ENCODE measurements at regions not wholly inside any gene's neighbourhood (a gene's known extent, or its start where the extent isn't known, plus 50 kb on each side); places are given as distances from the start of the nearest gene placed in this dataset.

DNA sequence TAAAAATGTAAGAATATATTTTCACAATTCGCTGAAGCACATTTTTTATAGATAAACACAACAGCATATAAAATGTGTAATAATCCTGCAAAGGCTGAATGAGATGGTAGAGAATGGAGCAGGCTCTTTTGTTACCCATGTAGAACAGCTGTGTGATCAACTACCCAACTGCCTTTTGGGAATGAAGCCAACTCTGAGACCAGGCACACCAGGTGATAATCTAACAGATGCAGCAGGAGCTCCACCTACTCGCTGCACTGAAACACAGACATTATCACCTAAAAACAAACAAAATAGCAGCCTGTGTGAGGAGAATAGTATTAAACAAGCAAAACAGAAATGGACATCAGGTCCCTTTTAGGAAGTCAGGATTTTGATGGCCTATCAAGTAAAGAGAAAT is 183.3 kb downstream of the CCDC59 start:
- no peak for DNase-seq (ENCODE audit: extremely low read depth in 1 of 2, low read depth in 1 of 2)

DNA sequence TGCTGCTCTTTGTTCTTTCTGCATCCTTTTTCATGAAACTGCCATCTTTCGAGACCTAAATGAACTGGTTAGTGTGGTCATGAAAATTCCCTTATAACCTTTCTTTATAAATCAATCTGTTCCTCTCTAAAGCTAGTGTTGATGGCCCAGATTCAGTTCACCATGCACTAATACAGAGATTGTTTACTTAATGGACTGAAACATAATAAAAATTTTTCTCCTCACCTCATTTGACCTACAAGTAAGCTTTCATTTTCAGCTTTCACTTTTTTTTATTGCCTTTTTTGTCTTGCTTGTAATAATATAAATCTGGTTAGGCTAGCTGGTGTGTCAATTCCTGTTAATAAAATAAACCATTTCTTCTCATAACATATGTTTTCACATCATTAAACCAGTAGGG is 183.8 kb downstream of the CCDC59 start:
- DNase-seq (ENCODE audit: extremely low read depth in 1 of 2, low read depth in 1 of 2), result no peak

DNA sequence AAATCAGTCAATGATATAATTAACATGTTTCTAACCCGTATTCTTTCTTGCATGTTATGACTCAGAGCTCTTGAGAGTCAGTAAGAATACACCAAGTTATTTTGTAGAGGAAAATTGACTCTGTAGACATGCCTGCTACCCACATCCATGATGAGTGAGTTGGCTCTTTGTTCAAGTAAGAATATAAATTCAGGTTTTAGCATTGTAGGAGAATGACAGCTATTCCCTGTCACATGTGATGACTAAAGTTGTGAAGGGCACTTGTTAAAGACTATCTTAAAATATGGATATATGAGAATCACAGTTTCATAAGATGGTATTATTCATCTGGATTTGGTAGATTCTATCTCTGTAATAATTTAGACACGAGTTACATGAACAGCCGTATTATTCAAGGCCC is 209.1 kb downstream of the CCDC59 start:
- DNase-seq (ENCODE audit: extremely low read depth in 1 of 2, low read depth in 1 of 2), result no peak

DNA sequence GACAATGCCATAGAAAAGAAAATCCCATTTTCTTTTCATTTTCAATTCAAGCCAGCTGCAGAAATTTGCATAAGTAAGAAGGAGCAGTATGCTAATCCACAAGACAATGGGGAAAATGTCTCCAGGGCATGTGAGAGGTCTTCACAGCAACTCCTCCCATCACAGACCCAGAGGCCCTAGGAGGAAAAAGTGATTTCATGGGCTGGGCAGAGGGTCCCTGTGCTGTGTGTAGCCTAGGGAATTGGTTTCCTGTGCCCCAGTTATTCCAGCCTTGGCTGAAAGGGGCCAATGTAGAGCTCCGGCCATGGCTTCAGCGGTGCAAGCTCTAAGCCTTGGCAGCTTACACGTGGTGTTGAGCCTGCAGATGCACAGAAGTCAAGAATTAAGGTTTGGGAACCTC is 211.4 kb downstream of the CCDC59 start:
- no peak for DNase-seq (ENCODE audit: extremely low read depth in 1 of 2, low read depth in 1 of 2)

DNA sequence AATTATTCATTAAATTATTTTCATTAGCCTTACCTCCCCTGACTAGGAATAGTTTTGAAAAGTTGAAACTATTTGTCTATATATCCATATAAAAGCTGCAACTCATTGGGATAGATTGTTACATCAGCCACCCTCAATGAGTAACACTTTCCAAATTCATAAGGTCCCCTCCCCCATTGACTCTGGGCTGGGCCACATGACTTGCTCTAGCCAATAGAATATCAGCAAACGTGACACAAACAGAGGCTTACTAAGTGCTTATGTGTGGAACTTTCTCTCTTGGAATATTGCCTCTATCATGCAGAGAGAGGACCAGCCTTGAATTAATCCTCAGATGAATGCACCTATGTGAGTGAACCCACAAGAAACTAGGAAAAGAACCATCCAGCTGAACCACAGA is 213.7 kb downstream of the CCDC59 start:
- no peak for DNase-seq (ENCODE audit: extremely low read depth in 1 of 2, low read depth in 1 of 2)

DNA sequence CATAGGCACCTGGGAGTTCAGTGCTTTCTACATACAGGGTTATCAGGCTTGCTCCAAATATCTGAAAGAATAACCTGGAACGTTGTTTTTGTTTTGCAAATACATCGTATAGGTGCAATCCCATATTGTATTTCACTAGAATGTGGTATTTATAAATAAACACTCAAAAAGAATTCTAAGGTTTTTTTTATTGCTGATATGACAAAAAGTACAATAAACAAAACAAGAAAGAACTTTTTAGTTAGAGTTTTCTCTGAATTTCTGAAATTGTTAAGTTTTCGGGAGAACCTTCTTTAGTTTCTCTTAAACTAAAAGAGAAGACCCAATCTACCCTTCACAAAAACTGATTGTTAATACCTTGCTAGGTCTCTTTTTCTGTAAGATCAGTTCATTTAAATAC is 225.8 kb downstream of the CCDC59 start:
- DNase-seq (ENCODE audit: extremely low read depth in 1 of 2, low read depth in 1 of 2), result no peak

DNA sequence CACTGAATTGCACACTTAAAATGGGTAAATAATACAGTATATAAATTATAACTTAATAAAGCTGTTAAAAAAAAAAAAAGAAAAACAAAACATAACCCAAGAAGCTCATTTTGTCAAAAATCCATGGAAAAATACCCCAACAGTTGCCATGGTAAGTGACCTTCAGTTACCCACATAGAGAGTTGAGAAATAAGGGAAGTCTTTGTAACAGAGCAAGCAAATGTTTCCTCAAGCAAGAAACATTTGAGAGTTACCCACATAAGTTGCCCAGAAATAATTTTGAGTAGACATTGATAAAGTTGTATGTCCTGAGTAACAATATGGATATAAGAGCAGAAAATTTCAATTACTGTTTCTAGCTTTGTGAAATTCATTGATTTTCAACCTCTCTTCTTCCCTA is 227.4 kb downstream of the CCDC59 start:
- DNase-seq (ENCODE audit: extremely low read depth in 1 of 2, low read depth in 1 of 2), result no peak

DNA sequence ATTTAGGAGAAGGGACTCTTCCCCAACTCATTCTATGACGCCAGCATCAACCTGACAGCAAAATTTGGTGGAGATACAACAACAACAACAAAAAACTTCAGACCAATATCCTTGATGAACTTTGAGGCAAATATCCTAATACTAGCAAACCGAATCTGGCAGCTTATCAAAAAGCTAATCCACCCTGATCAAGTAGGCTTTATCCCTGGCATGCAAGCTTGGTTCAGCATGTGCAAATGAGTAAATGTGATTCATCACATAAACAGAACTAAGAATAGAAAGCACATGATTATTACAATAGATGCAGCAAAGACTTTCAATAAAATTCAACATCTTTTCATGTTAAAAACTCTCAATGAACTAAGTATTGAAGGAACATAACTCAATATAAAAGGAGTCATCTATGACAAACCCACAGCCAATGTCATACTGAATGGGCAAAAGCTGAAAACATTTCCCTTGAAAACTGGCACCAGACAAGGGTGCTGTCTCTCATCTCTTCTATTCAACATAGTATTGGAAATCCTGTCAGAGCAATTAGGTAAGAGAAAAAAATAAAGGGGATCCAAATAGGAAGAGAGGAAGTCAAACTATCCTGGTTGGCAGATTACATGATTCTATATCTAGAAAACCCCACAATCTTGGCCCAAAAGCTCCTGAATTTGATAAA is 233.3 kb downstream of the CCDC59 start:
- no peak for DNase-seq (ENCODE audit: extremely low read depth in 1 of 2, low read depth in 1 of 2)

DNA sequence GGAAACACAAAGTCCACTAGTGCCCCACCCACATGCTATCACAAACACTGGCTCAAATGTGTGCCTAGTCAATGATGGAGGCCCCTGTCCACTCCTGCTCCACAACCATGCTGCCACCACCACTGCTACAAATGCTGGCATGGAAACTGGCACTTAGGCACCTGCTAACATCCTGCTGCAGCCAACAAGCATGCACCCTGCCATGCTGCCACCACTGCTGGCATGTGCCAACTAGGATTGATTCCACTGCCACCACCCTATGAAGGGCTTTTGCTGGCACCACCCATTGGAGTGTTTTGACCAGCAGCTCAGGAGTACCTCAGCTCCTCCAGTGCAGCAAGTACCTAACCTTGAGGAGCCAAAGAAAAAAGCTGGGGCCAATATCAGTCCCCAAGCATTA is 236.6 kb downstream of the CCDC59 start:
- no peak for DNase-seq (ENCODE audit: extremely low read depth in 1 of 2, low read depth in 1 of 2)

DNA sequence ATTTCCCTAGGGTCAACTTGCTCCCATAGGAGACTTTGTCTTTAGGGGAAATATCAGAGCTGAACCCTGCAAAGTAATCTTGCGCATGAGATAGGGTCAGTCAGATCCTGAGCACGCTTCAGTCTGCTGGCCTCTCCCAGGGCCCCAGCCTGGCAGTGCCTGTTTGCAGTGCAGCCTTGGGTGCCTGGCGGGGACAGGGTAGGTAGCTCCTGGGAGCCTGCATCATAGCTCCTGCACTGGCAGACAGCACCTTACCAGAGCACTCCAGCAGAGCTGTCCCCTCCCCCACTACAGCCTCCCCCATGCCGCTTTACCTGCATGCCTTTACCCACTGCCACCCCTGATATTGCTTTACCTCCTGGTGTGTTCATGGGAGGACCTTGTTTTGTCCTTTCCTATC is 237.3 kb downstream of the CCDC59 start:
- DNase-seq (ENCODE audit: extremely low read depth in 1 of 2, low read depth in 1 of 2), result no peak

DNA sequence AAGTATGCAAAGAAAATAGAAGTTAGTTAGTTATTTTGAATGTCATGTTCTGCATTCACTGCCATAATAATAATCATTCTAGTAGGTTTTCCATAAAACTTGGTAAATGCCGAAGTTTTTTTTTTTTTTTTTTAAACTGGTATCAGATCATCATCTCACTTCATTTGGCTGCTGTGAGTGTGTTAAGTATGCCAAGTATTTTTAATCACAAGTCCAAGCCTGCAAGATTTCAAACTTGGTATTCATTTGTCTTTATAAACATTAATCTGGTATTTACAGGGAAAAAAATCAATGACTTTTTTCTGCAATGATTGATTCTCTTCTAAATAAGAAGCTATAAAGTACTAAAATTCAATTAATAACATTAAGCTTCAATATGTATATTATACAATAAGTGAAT is 248.9 kb downstream of the CCDC59 start:
- no peak for DNase-seq (ENCODE audit: extremely low read depth in 1 of 2, low read depth in 1 of 2)

DNA sequence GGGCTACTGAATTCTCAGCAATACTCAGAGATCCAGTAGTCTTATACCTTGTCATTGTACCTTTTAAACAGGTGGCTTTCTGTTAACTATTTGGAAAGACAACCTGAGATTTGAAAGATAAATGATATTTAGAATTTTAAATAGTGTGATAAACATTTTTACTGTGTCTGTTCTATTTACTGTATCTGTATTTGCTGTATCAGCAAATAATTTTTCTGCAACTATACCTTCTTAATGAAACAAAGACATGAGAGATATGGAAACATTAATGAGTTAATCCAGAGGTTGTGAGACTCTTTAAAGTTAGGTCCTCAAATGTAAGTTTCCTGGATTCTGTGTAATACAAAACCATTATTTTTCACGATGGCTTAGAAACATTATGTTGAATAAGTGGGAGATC is 249.6 kb downstream of the CCDC59 start:
- no peak for DNase-seq (ENCODE audit: extremely low read depth in 1 of 2, low read depth in 1 of 2)

DNA sequence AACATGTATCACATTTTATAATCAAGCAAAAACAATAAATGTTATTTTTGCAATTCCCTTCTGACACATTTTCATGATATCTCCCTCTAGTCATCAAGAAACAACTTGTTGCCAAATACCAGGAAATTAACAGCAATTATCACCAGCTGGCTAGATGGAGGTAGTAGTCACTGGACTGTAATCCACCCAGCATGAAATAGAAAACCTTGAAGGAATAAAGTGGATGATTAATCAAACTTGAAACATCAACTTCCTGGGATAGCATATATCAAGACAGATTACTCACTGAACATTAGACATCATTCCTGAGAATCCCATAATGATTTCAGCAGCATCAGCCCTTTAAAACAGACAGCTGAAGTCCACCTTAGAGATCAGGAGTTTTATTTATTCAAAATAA is 259.0 kb downstream of the CCDC59 start:
- DNase-seq (ENCODE audit: extremely low read depth in 1 of 2, low read depth in 1 of 2), result no peak

DNA sequence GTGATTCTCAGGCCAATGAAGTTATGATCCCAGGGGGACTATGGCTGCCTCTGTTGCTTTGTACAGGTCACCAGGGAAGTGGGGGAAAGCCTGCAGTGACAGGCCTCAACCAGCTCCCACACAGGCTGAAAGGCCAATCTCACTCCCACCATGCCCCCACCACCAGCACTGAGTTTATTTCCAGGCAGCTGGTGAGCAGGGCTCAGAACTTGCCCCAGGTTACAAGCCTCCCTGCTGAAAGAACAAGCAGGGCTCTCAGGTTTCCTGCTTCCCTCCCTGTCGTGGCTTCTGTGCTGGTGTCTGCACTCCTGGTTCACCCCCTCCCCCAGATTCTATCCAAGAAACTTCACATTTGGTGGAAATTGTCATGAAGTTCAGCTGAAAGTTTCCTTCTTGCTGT is 260.3 kb downstream of the CCDC59 start:
- DNase-seq (ENCODE audit: extremely low read depth in 1 of 2, low read depth in 1 of 2), result no peak

DNA sequence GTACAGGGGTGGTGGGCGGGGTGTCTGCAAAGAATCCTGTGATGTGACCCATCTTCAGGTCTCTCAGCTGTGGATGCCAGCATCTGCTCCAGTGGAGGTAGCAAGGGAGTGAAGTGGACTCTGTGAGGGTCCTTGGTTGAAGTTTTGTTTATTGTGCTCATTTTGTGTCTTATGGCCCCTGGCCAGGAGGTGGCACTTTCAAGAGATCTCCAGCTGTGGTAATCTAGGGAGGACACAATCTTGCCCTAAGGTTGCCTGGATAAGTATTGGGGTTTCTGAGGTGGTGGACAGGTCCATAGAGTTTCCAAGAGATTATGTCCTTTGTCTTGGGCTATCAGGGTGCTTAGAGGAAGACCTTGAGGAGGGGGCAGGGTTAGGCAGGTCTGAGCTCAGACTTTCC is 260.7 kb downstream of the CCDC59 start:
- no peak for DNase-seq (ENCODE audit: extremely low read depth in 1 of 2, low read depth in 1 of 2)

DNA sequence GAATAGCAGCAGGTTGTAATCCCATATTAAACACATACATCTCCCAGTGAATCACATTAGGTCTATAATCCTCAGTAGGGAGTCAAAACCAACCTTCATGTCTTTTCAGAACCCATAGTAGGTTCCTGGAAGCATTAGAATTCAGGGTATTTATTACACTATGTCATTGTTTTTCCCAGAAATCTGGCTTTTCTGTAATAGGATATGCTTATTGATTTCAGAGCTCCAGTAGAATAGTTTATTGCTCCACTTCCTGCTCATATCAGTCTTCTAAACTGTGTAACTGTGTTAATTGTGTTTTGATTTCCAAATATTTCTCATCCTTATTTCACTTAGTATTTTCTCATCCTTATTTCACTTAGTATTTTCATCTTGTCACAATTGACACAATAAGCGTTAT is 268.0 kb downstream of the CCDC59 start:
- DNase-seq (ENCODE audit: extremely low read depth in 1 of 2, low read depth in 1 of 2), result no peak

DNA sequence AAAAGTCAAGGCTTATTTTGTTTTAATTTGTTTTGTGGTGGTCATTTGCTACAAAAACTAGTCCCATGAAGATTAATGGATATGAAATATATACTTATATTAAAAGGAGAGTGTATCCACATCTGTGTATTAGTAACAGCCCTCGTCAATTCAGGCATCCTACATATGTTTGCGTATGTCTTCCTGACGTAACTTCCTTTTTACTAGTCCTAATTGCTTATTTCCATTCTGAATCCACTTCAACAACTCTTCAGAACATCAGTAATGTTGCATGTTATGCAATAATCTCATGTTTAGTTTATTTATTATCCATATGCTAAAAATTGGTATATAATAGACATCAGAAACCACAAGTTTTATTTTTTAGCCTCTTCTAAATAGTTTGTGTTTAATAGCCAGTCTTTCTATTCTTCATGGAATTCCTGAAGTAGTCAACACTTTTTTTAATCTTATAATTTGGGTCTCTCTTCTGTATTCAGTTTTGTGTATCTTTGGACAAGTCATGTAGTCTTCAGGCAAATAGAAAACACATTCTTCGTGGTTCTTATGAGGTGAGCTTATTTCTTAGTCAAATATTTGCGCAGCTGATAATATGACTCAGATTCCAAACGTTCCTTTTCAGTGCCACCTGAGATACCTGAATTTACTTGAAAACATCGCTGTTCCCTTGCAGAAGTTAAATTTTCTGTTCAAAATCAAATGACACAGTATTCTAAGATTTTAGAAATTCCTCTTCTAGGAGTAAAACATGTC is 268.6 kb downstream of the CCDC59 start:
- no peak for DNase-seq (ENCODE audit: extremely low read depth in 1 of 2, low read depth in 1 of 2)

DNA sequence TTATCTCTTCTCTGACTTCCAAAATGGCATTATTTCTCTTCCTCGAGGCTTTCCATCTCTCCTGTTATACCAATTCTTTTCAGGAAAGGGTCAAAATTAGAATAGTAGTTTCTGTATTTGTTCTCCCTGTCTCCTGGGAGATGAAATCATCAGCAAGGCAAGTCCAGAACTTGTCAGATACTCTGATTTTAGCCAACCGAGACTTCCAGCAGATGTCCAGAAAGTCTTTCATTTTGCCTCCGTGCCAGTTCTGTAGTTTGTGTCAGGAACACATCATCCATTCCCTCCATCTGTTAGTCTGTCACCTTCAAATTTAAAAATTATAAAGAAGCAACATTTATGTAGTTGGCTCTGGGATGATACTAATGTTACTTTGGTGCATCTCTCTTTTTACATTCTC is 275.7 kb downstream of the CCDC59 start:
- no peak for DNase-seq (ENCODE audit: extremely low read depth in 1 of 2, low read depth in 1 of 2)

DNA sequence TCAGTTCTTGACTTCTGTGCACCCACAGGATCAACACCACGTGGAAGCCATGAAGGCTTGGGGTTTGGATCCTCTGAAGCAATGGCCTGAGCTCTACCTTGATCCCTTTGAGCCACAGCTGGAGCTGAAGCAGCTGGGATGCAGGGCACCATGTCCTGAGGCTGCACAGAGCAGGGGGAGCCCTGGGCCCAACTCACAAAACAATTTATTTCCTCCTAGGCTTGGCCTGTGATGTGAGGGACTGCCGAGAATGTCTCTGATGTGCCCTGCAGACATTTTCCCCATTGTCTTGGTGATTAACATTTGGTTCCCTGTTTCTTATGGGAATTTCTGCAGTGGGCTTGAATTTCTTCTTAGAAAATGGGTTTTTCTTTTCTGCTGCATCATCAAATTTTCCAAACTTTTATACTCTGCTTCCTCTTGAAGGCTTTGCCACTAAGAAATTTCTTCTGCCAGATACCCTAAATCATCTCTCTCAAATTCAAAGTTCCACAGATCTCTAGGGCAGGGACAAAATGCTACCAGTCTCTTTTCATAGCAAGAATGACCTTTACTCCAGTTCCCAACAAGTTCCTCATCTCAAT is 288.2 kb downstream of the CCDC59 start:
- no peak for DNase-seq (ENCODE audit: extremely low read depth in 1 of 2, low read depth in 1 of 2)

DNA sequence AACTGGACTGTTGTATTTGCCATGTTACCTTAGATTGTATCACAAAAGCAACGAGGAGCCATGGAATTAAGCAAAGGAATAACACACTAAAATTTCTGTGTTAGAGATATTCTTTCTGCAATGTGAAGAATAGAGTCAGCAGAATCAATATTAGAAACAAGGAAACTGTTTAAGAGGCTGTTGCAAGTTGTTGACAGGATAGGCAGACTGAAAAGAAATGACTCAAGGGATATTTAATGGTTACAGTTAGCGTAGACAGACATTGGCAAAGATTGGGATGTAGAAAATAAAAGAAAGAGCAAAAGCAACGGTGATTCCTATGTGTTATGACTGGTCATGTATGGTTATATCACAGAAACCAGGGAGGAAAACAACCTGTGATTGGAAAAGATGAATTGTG is 299.0 kb upstream of the PPFIA2 start:
- no peak for DNase-seq (ENCODE audit: extremely low read depth in 1 of 2, low read depth in 1 of 2)

DNA sequence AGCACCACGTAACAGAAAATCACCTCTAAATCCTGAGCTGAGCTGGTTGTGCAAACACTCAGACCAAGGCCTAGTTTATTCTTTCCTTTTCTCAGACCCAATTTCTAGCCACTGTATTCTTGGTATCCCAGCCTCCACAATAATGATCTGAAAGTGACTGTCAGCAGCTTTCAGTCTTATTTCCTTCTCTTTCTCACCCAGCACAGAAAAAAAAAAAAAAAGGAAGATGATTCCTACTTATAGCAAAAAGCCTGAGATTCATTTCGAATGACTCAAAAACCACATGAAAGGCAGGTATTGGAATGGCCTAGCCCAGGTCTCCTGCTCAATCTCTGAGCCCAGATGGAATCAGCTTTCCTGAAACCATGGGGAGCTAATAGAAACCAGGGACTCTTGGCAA is 298.6 kb upstream of the PPFIA2 start:
- DNase-seq (ENCODE audit: extremely low read depth in 1 of 2, low read depth in 1 of 2), result no peak

DNA sequence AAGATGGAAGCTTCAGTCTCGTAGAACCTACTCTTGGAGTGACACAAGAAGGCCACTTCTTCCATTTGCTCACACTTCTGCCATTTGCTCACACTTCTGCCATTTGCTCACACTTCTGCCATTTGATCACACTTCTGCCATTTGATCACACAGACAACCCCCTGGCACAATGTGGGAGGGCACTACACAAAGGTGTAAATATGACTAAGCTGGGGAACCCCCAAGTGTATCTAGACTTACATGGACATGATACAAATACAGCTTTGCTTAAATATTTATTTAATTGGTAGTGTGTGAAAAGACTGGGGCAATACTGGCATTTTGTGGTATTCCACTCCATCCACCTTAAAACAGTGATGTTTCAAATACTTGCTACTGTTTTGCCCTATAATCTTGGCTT is 296.2 kb upstream of the PPFIA2 start:
- no peak for DNase-seq (ENCODE audit: extremely low read depth in 1 of 2, low read depth in 1 of 2)

DNA sequence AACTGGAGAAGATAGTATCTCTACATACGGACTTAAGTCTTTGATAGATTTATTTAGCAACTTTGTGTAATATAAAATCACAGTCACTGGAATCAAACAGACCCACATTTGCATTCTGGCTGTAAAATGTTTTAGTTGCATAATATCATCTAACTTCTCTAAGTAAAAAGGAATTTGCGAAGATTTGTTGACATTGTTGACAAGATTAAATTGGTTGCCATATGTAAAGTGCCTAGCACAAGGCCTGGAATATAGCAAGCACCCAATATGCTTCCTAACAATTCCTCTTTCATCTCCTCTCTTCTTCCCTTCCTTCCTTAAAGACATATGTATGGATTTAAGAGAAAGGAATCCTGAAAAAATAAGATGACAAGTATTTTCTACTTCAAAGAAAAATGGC is 295.4 kb upstream of the PPFIA2 start:
- DNase-seq (ENCODE audit: extremely low read depth in 1 of 2, low read depth in 1 of 2), result no peak
